Endothelial cell of umbilical vein (primary cell): ENCODE measurements at regions not wholly inside any gene's neighbourhood (a gene's known extent, or its start where the extent isn't known, plus 50 kb on each side); places are given as distances from the start of the nearest gene placed in this dataset.

Experiments used
- BruUV-seq: library from RNA; stranded (reverse); fragments of 400-500 nt; replicated peaks from 2 replicates; lab custom pipeline; 2021; lab: Mats Ljungman, UMichigan
- CTCF ChIA-PET: fragments of 300-600, 350-600 bp; sonication (Branson Sonifier 250); formaldehyde crosslinking; loops from one replicate; lab custom pipeline; 2021; ENCODE audit warnings: antibody characterized with exemption, inconsistent platforms; lab: Charles Lee
- POLR2A ChIA-PET: fragments of 300-600, 350-600 bp; sonication (Branson Sonifier 250); formaldehyde crosslinking; loops from one replicate; lab custom pipeline; 2021; ENCODE audit warnings: antibody characterized with exemption, inconsistent platforms; lab: Charles Lee
- DNase-seq: peaks from one replicate; pipeline ENCODE4 v3.0.0-alpha.2; 2011; ENCODE audit warnings: low read depth, low spot score
- FAIRE-seq: peaks from 2 replicates; lab custom pipeline; 2011; peaks lifted over from hg19 to GRCh38; lab: Jason Lieb, UNC
- H2AFZ ChIP-seq: 2 replicates; pipeline ENCODE4 v1.6.0; 2012; ENCODE audit warnings: low read depth, low read length, control low read depth, inconsistent platforms
- H3K27ac ChIP-seq: 2 replicates; pipeline ENCODE4 v1.5.1; 2011; ENCODE audit warnings: low read depth, mild to moderate bottlenecking, control low read depth, low read length, moderate library complexity; ENCODE audit not compliant: insufficient read depth
- H3K27me3 ChIP-seq, 2 experiments: 2 replicates each; pipeline versions ENCODE4 v1.6.0 to v1.6.1; 2011; ENCODE audit warnings: low read length in 2 of 2, mixed read lengths in 1 of 2; ENCODE audit not compliant: control insufficient read depth in 2 of 2, insufficient read depth in 2 of 2
- H3K36me3 ChIP-seq, 2 experiments: 2 replicates in 1 of 2; 3 replicates in 1 of 2; pipeline ENCODE4 v1.5.1; 2011; ENCODE audit warnings: low read length in 2 of 2, mild to moderate bottlenecking in 1 of 2, moderate library complexity in 1 of 2; ENCODE audit not compliant: control insufficient read depth in 2 of 2, insufficient read depth in 2 of 2; ENCODE audit errors: extremely low read depth in 1 of 2
- H3K4me1 ChIP-seq: 3 replicates; pipeline ENCODE4 v1.5.1; 2011; ENCODE audit warnings: mild to moderate bottlenecking, low read length; ENCODE audit not compliant: control insufficient read depth, insufficient read depth; ENCODE audit errors: extremely low read depth
- H3K4me2 ChIP-seq: 2 replicates; pipeline ENCODE4 v1.6.1; 2011; ENCODE audit warnings: low read length, control low read depth, mixed read lengths; ENCODE audit not compliant: insufficient read depth
- H3K4me3 ChIP-seq, 3 experiments: fragments of 200-600 bp in 1 of 3; sonication (generic), shearing (Covaris generic) in 1 of 3; replicated peaks in 1 of 3; 2 replicates each; pipeline ENCODE4 v1.5.1; 2011 to 2016; ENCODE audit warnings: control low read depth in 3 of 3, low read length in 3 of 3, mild to moderate bottlenecking in 2 of 3, inconsistent platforms in 1 of 3, low read depth in 1 of 3, moderate library complexity in 1 of 3; ENCODE audit not compliant: insufficient read depth in 1 of 3
- H3K79me2 ChIP-seq: 2 replicates; pipeline ENCODE4 v1.6.0; 2012; ENCODE audit warnings: low read length, inconsistent platforms; ENCODE audit not compliant: control insufficient read depth, insufficient read depth
- H3K9ac ChIP-seq: replicated peaks from 2 replicates; pipeline ENCODE3; 2011; ENCODE audit warnings: low read length, control low read depth; ENCODE audit not compliant: insufficient read depth; ENCODE audit errors: extremely low read depth
- H3K9me1 ChIP-seq: replicated peaks from 3 replicates; pipeline ENCODE4 v1.6.0; 2011; ENCODE audit warnings: mild to moderate bottlenecking, low read length; ENCODE audit not compliant: control insufficient read depth, insufficient read depth; ENCODE audit errors: extremely low read depth
- H3K9me3 ChIP-seq: replicated peaks from 2 replicates; pipeline ENCODE4 v1.5.1; 2012; ENCODE audit warnings: low read length, inconsistent platforms; ENCODE audit not compliant: control insufficient read depth, insufficient read depth
- H4K20me1 ChIP-seq: replicated peaks from 2 replicates; pipeline ENCODE3; 2011; ENCODE audit warnings: mild to moderate bottlenecking, low read length; ENCODE audit not compliant: control insufficient read depth, insufficient read depth; ENCODE audit errors: extremely low read depth
- CTCF ChIP-seq, 2 donors: IDR thresholded peaks; 1 replicate in 1 of 2; 2 replicates in 1 of 2; pipeline ENCODE4 v1.5.1; 2011; ENCODE audit warnings: low read length in 2 of 2, mild to moderate bottlenecking in 2 of 2, moderate library complexity in 2 of 2, control low read depth in 1 of 2, inconsistent platforms in 1 of 2, low read depth in 1 of 2; ENCODE audit not compliant: insufficient read depth in 1 of 2; ENCODE audit errors: extremely low read depth in 1 of 2
- EZH2 ChIP-seq: IDR thresholded peaks from 2 replicates; pipeline ENCODE4 v1.6.1; 2012; ENCODE audit warnings: borderline replicate concordance, low read depth, mild to moderate bottlenecking, moderate library complexity, low read length, inconsistent platforms; ENCODE audit not compliant: severe bottlenecking
- FOS ChIP-seq: IDR thresholded peaks from 2 replicates; pipeline ENCODE4 v1.6.1; 2011; ENCODE audit warnings: mild to moderate bottlenecking, low read length, moderate library complexity, borderline replicate concordance; ENCODE audit not compliant: insufficient read depth
- GATA2 ChIP-seq: IDR thresholded peaks from 2 replicates; pipeline ENCODE4 v1.7.0; 2011; ENCODE audit warnings: low read depth, mild to moderate bottlenecking, moderate library complexity, mixed read lengths, low read length; ENCODE audit not compliant: insufficient read length, insufficient read depth
- JUN ChIP-seq: IDR thresholded peaks from 2 replicates; pipeline ENCODE4 v1.6.1; 2011; ENCODE audit warnings: borderline replicate concordance, low read depth; ENCODE audit not compliant: insufficient read length, insufficient read depth
- MYC ChIP-seq: IDR thresholded peaks from one replicate; pipeline ENCODE4 v1.6.1; 2011; ENCODE audit warnings: mild to moderate bottlenecking, low read depth, low read length
- POLR2A ChIP-seq: IDR thresholded peaks from 2 replicates; pipeline ENCODE4 v1.6.1; 2012; ENCODE audit warnings: low read depth, mild to moderate bottlenecking, control low read depth, low read length
- POLR2AphosphoS5 ChIP-seq: IDR thresholded peaks from 2 replicates; pipeline ENCODE4 v1.6.1; 2012; ENCODE audit warnings: low read depth, mild to moderate bottlenecking, control low read depth, low read length, moderate library complexity; ENCODE audit not compliant: insufficient read depth
- dilution Hi-C: fragments of 300-500 bp; cut with MboI; formaldehyde crosslinking; loops from one replicate; pipeline ENCODE4 v1.15.0; 2019; ENCODE audit warnings: low sequenced_read_pairs; ENCODE audit not compliant: extremely low pct_ligation_motif_present
- intact Hi-C: fragments of 100-400 bp; cut with micrococcal nuclease; formaldehyde crosslinking; loops from one replicate; pipeline ENCODE4 v1.10.0; 2022
- TF ChIP-seq, protein P1 (sequence below): IDR thresholded peaks from 2 replicates; pipeline ENCODE4 v1.6.1; 2011; ENCODE audit not compliant: insufficient read depth, insufficient read length

DNA sequence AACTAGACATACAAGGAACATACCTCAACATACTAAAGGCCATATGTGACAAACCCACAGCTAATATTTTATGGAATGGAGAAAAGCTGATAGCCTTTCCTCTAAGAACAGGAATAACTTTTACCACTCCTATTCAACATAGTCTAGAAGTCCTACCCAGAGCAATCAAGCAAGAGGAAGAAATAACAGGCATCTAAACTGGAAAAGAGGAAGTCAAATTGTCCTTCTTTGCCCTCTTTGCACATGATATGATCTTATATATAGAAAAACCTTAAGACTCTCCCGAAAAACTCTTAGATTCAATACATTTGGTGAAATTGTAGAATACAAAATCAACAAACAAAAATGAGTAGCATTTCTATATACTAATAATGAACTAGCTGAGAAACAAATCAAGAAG lies 110.0 kb downstream of the ATP23 start:
- H3K9me3 ChIP-seq = no peaks in the 10 kb centered on the region
- no peaks in the 10 kb centered on the region for H3K4me1 ChIP-seq
- DNase-seq (no peak), FAIRE-seq (no peak)
- ChIA-PET CTCF (interaction anchor here (0.7 kb wide), 1 partner anchor 126 kb away, joined by 3 read pairs; no protein-coding TSS in a partner anchor), POLR2A (no interaction called here)
- no peak overlapping the region for H3K4me2 ChIP-seq
- intact Hi-C loops = no loop called here
- no peak overlapping the region for H2AFZ ChIP-seq
- no peak overlapping the region for H3K4me3 ChIP-seq
- H4K20me1 ChIP-seq = no peaks in the 10 kb centered on the region
- dilution Hi-C loops = no loop called here
- H3K27me3 ChIP-seq = no peaks in the 10 kb centered on the region
- no peaks in the 10 kb centered on the region for H3K79me2 ChIP-seq
- H3K9ac ChIP-seq = no peak overlapping the region
- no peak overlapping the region for H3K27ac ChIP-seq
- H3K36me3 ChIP-seq = no peaks in the 10 kb centered on the region
- no peaks in the 10 kb centered on the region for H3K9me1 ChIP-seq
- no TSS peak for BruUV-seq
- TF ChIP-seq FOS (no peak), POLR2A (no peak), CTCF (IDR thresholded peaks at IDR 0.05; ENCODE audit: extremely low read depth in 1 of 2, insufficient read depth in 1 of 2, low read depth in 1 of 2, low read length in 2 of 2) (no peak), GATA2 (no peak)

- dilution Hi-C loops = no loop called here
- no TSS peak for BruUV-seq
- Histone ChIP-seq H2AFZ (no peak overlapping the region), H3K9me3 (no peaks in the 10 kb centered on the region), H4K20me1 (no peaks in the 10 kb centered on the region), H3K4me3 (no peak overlapping the region), H3K4me1 (no peaks in the 10 kb centered on the region), H3K9me1 (no peaks in the 10 kb centered on the region), H3K36me3 (no peaks in the 10 kb centered on the region), H3K79me2 (no peaks in the 10 kb centered on the region), H3K9ac (no peak overlapping the region), H3K4me2 (no peak overlapping the region), H3K27ac (no peak overlapping the region), H3K27me3 (peaks cover 0 to 1% of the 10 kb centered on the region in 2 experiments)
- intact Hi-C loops = no loop called here
- TF ChIP-seq, protein P1, sequence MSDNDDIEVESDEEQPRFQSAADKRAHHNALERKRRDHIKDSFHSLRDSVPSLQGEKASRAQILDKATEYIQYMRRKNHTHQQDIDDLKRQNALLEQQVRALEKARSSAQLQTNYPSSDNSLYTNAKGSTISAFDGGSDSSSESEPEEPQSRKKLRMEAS = no peak
- TF ChIP-seq MYC (no peak), FOS (no peak), JUN (no peak), POLR2AphosphoS5 (no peak), GATA2 (no peak), CTCF (IDR thresholded peaks at IDR 0.05; ENCODE audit: extremely low read depth in 1 of 2, insufficient read depth in 1 of 2, low read depth in 1 of 2, low read length in 2 of 2) (no peak), POLR2A (no peak), EZH2 (no peak)
- ChIA-PET CTCF (interaction anchor here (0.6 kb wide), 1 partner anchor 50 kb away, joined by 3 read pairs; no protein-coding TSS in a partner anchor), POLR2A (no interaction called here)
- no peak for FAIRE-seq
- no peak for DNase-seq
Measured at GRCh38 chr12:58064666-58065065, 123.3 kb downstream of the ATP23 start.
